ENCODE measurements at regions not wholly inside any gene's neighbourhood (a gene's known extent, or its start where the extent isn't known, plus 50 kb on each side); places are given as distances from the start of the nearest gene placed in this dataset.
A peak's percentile ranks its signal among the peaks of the same experiment; 100 is the strongest.

DNA sequence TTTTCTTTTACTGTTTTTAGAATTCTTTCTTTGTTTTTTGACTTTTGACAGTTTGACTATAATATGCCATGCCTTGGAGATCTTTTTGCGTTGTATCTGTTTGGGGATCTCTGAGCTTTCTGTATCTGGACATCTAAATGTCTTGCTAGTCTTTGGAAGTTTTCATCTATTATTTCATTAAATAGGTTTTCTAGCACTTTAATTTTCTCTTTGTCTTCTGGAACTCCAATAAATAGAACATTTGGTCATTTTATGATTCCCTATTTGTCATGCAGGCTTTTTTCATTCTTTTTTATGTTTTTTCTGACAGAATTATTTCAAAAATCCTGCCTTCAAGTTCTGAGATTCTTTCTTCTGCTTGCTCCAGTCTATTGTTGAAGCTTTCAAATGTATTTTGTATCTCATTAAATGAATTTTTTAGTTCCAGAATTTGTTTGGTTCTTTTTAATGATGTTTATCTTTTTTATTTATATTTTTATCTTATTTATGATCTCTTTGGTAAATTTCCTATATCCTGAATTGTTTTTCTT, 201.4 kb downstream of the CHD9NB start:
- ATAC-seq: no peak
- Histone ChIP-seq H3K4me2 (ENCODE audit: insufficient read depth, low read length) (no peak overlapping the region), H3K79me2 (ENCODE audit: control insufficient read depth, insufficient read depth, low read length) (no peaks in the 10 kb centered on the region), H3K4me3 (no peak overlapping the region), H3K9me3 (replicated peaks; ENCODE audit: control insufficient read depth, insufficient read depth, low read depth, low read length) (peaks cover 2% of the 10 kb centered on the region; the same call in 1 of the 2 replicates), H3K27ac (ENCODE audit: extremely low read depth, low read depth, low read length) (no peak overlapping the region), H3K9me1 (ENCODE audit: control insufficient read depth, insufficient read depth, low read length) (no peaks in the 10 kb centered on the region), H3K4me1 (replicated peaks in 1 of 2; ENCODE audit: control insufficient read depth in 2 of 2, insufficient read depth in 2 of 2, low read length in 2 of 2) (no peaks in the 10 kb centered on the region), H2AFZ (ENCODE audit: low read depth, low read length) (no peak overlapping the region), H3K36me3 (ENCODE audit: control insufficient read depth, insufficient read depth, low read length) (no peaks in the 10 kb centered on the region), H4K20me1 (replicated peaks; ENCODE audit: control insufficient read depth, insufficient read depth, low read length) (no peaks in the 10 kb centered on the region), H3K27me3 (ENCODE audit: control insufficient read depth in 2 of 2, insufficient read depth in 2 of 2, low read length in 2 of 2) (no peaks in the 10 kb centered on the region), H3K9ac (ENCODE audit: insufficient read depth in 1 of 2, low read depth in 2 of 2, low read length in 2 of 2) (no peak overlapping the region)
- WGBS (ENCODE audit: insufficient coverage, low coverage, missing lambda C conversion rate): 0% methylated on average over 1 of the region's 1 CpG
- in situ Hi-C loops (cut with MboI) (no loop called here), intact Hi-C loops (cut with micrococcal nuclease) (no loop called here)
- TF ChIP-seq ETV1 (tag; conservative IDR thresholded peaks at IDR 0.05; ENCODE audit: low read depth) (no peak), ZNF583 (CRISPR knock-in tag; IDR thresholded peaks at IDR 0.05) (peak; percentile 96)
- no peak for DNase-seq (ENCODE audit: extremely low read depth in 1 of 4, low spot score in 3 of 4)
- no peak for FAIRE-seq
- no TSS peak for BruUV-seq (replicated peaks)
- CTCF ChIA-PET (ENCODE audit: low intra/inter-chr PET ratio): no interaction called here
- POLR2A ChIA-PET: no interaction called here

DNA sequence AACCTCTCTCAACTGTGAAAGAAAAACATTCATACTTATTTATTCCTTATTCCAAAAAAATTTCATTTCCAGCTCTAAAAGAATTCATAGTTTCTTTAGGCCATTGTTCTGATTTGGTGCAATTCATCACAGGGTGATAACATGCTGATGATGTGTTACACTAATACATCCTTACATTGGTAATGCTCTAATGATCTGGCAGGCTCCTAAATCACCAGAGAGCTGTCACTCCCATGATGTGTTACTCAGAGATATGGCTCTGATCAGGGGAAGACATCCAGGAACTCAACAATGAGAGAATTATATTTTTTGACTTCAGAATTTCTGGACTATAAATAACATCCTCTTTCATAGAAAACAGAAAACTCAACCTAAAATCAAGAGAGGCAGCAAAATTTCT, 209.3 kb downstream of the CHD9NB start:
- Histone ChIP-seq H3K27ac (ENCODE audit: extremely low read depth, low read depth, low read length) (no peak overlapping the region), H3K4me1 (replicated peaks in 1 of 2; ENCODE audit: control insufficient read depth in 2 of 2, insufficient read depth in 2 of 2, low read length in 2 of 2) (no peaks in the 10 kb centered on the region), H2AFZ (ENCODE audit: low read depth, low read length) (no peak overlapping the region), H3K9me3 (replicated peaks; ENCODE audit: control insufficient read depth, insufficient read depth, low read depth, low read length) (no peaks in the 10 kb centered on the region), H3K36me3 (ENCODE audit: control insufficient read depth, insufficient read depth, low read length) (no peaks in the 10 kb centered on the region), H3K9me1 (ENCODE audit: control insufficient read depth, insufficient read depth, low read length) (no peaks in the 10 kb centered on the region), H3K4me3 (no peak overlapping the region), H3K4me2 (ENCODE audit: insufficient read depth, low read length) (no peak overlapping the region), H4K20me1 (replicated peaks; ENCODE audit: control insufficient read depth, insufficient read depth, low read length) (no peaks in the 10 kb centered on the region), H3K9ac (ENCODE audit: insufficient read depth in 1 of 2, low read depth in 2 of 2, low read length in 2 of 2) (no peak overlapping the region), H3K79me2 (ENCODE audit: control insufficient read depth, insufficient read depth, low read length) (no peaks in the 10 kb centered on the region), H3K27me3 (ENCODE audit: control insufficient read depth in 2 of 2, insufficient read depth in 2 of 2, low read length in 2 of 2) (no peaks in the 10 kb centered on the region)
- ATAC-seq (no peak), DNase-seq (ENCODE audit: extremely low read depth in 1 of 4, low spot score in 3 of 4) (no peak), FAIRE-seq (no peak)
- in situ Hi-C loops (cut with MboI): no loop called here
- ChIA-PET POLR2A (no interaction called here), CTCF (ENCODE audit: low intra/inter-chr PET ratio) (no interaction called here)
- TF ChIP-seq, protein P1, sequence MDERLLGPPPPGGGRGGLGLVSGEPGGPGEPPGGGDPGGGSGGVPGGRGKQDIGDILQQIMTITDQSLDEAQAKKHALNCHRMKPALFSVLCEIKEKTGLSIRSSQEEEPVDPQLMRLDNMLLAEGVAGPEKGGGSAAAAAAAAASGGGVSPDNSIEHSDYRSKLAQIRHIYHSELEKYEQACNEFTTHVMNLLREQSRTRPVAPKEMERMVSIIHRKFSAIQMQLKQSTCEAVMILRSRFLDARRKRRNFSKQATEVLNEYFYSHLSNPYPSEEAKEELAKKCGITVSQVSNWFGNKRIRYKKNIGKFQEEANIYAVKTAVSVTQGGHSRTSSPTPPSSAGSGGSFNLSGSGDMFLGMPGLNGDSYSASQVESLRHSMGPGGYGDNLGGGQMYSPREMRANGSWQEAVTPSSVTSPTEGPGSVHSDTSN (CRISPR knock-in tag; IDR thresholded peaks at IDR 0.05; ENCODE audit: low read depth): no peak
- TF ChIP-seq, protein P1 (tag; conservative IDR thresholded peaks at IDR 0.05; ENCODE audit: low read depth): no peak
- TF ChIP-seq STAT5B (CRISPR knock-in tag; IDR thresholded peaks at IDR 0.05) (no peak), HMGN3 (IDR thresholded peaks at IDR 0.05; ENCODE audit: borderline replicate concordance, extremely low read depth, insufficient read length, low read depth, low read length) (no peak), RBBP5 (IDR thresholded peaks at IDR 0.05; ENCODE audit: borderline replicate concordance, insufficient read depth, low read length, poor library complexity, severe bottlenecking) (no peak), ELF2 (CRISPR knock-in tag; IDR thresholded peaks at IDR 0.05) (no peak)
- TF ChIP-seq, protein P2, sequence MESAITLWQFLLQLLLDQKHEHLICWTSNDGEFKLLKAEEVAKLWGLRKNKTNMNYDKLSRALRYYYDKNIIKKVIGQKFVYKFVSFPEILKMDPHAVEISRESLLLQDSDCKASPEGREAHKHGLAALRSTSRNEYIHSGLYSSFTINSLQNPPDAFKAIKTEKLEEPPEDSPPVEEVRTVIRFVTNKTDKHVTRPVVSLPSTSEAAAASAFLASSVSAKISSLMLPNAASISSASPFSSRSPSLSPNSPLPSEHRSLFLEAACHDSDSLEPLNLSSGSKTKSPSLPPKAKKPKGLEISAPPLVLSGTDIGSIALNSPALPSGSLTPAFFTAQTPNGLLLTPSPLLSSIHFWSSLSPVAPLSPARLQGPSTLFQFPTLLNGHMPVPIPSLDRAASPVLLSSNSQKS (CRISPR knock-in tag; IDR thresholded peaks at IDR 0.05): no peak
- no TSS peak for BruUV-seq (replicated peaks)
- intact Hi-C loops (cut with micrococcal nuclease): no loop called here
